Inferior parietal cortex (tissue), 1 donor: ENCODE measurements at regions not wholly inside any gene's neighbourhood (a gene's known extent, or its start where the extent isn't known, plus 50 kb on each side); places are given as distances from the start of the nearest gene placed in this dataset.

ENCODE experiments used
- DNase-seq: peaks from one replicate; pipeline ENCODE4 v3.0.0-alpha.2; 2016; ENCODE audit errors: extremely low spot score

- no peak for DNase-seq
Measured at GRCh38 chr10:16352146-16352545, 84.7 kb upstream of the PTER start.

GRCh38 chr10:16360001-16360400, 76.8 kb upstream of the PTER start:
- no peak for DNase-seq

GRCh38 chr10:16360425-16360824, 76.4 kb upstream of the PTER start:
- no peak for DNase-seq

- DNase-seq = no peak
Measured at GRCh38 chr10:16361086-16361485, 75.7 kb upstream of the PTER start.

- DNase-seq = no peak
Measured at GRCh38 chr10:16363741-16364140, 73.1 kb upstream of the PTER start.

GRCh38 chr10:16367621-16368292, 69.1 kb upstream of the PTER start:
- no peak for DNase-seq

GRCh38 chr10:16381083-16381482, 55.7 kb upstream of the PTER start:
- DNase-seq = no peak

- peak; percentile 57 for DNase-seq
Measured at GRCh38 chr10:16384021-16384420, 52.8 kb upstream of the PTER start.

- DNase-seq = no peak
Measured at GRCh38 chr10:16386855-16387254, 50.0 kb upstream of the PTER start.
